ENCODE measurements at regions not wholly inside any gene's neighbourhood (a gene's known extent, or its start where the extent isn't known, plus 50 kb on each side); places are given as distances from the start of the nearest gene placed in this dataset.

DNA sequence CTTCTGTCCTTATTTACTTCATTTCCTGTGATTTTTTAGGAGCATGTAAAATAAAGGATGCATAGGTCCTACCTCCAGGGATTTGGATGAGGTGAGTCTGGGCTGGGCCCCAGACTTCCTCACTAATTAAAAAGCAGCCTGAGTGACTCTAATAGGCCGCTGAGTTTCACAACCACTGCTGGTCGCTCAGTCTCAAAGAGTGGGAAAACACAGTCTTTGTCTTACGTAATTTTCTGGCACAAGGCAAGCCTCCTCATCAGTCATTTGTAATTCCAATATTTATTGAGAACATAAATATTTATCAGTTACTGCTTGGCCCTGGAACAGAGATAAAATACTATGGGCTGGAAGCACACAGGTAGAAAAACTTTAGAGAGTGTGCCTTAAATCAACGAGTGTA lies 195.4 kb upstream of the RUNX1 start:
- 35 to 60% (median 52%) methylated on average over 4 of the region's 4 CpGs for WGBS, 4 donors
- intact Hi-C loops (cut with DNase I) = no loop called here
- Histone ChIP-seq H3K27me3 (no peaks in the 10 kb centered on the region), H3K36me3 (replicated peaks in 1 of 2) (no peaks in the 10 kb centered on the region), H3K4me1 (replicated peaks in 1 of 2) (peaks cover 15 to 17% of the 10 kb centered on the region in 2 donors), H3K27ac (peak overlapping the region in 3 of 5 donors; percentile 4 to 80 (median 47)), H3K9me3 (replicated peaks in 1 of 3) (no peaks in the 10 kb centered on the region), H3K4me3 (no peak overlapping the region)
- TF ChIP-seq, protein P1, sequence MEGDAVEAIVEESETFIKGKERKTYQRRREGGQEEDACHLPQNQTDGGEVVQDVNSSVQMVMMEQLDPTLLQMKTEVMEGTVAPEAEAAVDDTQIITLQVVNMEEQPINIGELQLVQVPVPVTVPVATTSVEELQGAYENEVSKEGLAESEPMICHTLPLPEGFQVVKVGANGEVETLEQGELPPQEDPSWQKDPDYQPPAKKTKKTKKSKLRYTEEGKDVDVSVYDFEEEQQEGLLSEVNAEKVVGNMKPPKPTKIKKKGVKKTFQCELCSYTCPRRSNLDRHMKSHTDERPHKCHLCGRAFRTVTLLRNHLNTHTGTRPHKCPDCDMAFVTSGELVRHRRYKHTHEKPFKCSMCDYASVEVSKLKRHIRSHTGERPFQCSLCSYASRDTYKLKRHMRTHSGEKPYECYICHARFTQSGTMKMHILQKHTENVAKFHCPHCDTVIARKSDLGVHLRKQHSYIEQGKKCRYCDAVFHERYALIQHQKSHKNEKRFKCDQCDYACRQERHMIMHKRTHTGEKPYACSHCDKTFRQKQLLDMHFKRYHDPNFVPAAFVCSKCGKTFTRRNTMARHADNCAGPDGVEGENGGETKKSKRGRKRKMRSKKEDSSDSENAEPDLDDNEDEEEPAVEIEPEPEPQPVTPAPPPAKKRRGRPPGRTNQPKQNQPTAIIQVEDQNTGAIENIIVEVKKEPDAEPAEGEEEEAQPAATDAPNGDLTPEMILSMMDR (IDR thresholded peaks at IDR 0.05) = no peak
- TF ChIP-seq POLR2A (IDR thresholded peaks at IDR 0.05) = no peak
- peak in 3 of 7 donors; percentile 31 to 69 (median 54) for DNase-seq

DNA sequence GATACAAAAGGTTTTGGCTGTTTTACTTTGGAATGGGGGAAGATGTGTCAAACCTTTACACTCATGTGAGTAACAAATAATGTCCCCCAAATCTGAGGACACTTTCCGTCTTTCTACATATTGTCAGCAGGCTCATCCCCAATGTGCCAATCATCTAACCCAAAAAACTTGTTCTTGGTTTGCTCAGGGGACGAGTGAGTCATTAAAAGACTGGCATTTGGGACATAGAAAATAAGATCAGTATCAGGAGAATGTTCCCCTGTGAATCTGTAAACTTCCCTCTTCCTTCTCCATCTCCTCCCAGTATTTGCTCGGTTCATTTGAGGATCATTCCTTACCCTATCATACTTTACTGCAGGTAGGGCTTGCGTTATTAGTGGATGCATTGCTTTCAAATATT lies 194.1 kb upstream of the RUNX1 start:
- no peaks in the 10 kb centered on the region for H3K9me3 ChIP-seq (replicated peaks in 1 of 3)
- no peaks in the 10 kb centered on the region for H3K36me3 ChIP-seq (replicated peaks in 1 of 2)
- no peak for DNase-seq
- no peaks in the 10 kb centered on the region for H3K27me3 ChIP-seq
- peaks cover 15 to 17% of the 10 kb centered on the region in 2 donors for H3K4me1 ChIP-seq (replicated peaks in 1 of 2)
- no peak overlapping the region for H3K4me3 ChIP-seq
- intact Hi-C loops (cut with DNase I) = no loop called here
- 79 to 85% (median 82%) methylated on average over 4 of the region's 4 CpGs for WGBS, 4 donors
- TF ChIP-seq, protein P1 (IDR thresholded peaks at IDR 0.05) = no peak
- no peak for TF ChIP-seq POLR2A (IDR thresholded peaks at IDR 0.05)
- no peak overlapping the region for H3K27ac ChIP-seq

GRCh38 chr21:35239811-35240219 lies 190.7 kb upstream of the RUNX1 start:
- H3K36me3 ChIP-seq (replicated peaks in 1 of 2) = no peaks in the 10 kb centered on the region
- H3K4me1 ChIP-seq (replicated peaks in 1 of 2) = no peaks in the 10 kb centered on the region
- no peaks in the 10 kb centered on the region for H3K9me3 ChIP-seq (replicated peaks in 1 of 3)
- no peaks in the 10 kb centered on the region for H3K27me3 ChIP-seq
- DNase-seq = no peak
- TF ChIP-seq POLR2A (IDR thresholded peaks at IDR 0.05) = no peak
- TF ChIP-seq, protein P1 (IDR thresholded peaks at IDR 0.05) = no peak
- intact Hi-C loops (cut with DNase I) = no loop called here
- 54 to 61% (median 57%) methylated on average over 9 of the region's 9 CpGs for WGBS, 4 donors
- H3K27ac ChIP-seq = no peak overlapping the region
- H3K4me3 ChIP-seq = no peak overlapping the region

- 90 to 98% (median 95%) methylated on average over 2 of the region's 2 CpGs for WGBS, 4 donors
Measured at GRCh38 chr21:35238119-35238518, 189.0 kb upstream of the RUNX1 start.

More at GRCh38 chr21:35238119-35238518, 189.0 kb upstream of the RUNX1 start:
- TF ChIP-seq POLR2A (IDR thresholded peaks at IDR 0.05) = no peak
- TF ChIP-seq, protein P1 (IDR thresholded peaks at IDR 0.05) = no peak
- intact Hi-C loops (cut with DNase I) = no loop called here
- no peaks in the 10 kb centered on the region for H3K36me3 ChIP-seq (replicated peaks in 1 of 2)
- no peak overlapping the region for H3K4me3 ChIP-seq
- no peaks in the 10 kb centered on the region for H3K9me3 ChIP-seq (replicated peaks in 1 of 3)
- no peaks in the 10 kb centered on the region for H3K27me3 ChIP-seq
- DNase-seq = no peak
- no peaks in the 10 kb centered on the region for H3K4me1 ChIP-seq (replicated peaks in 1 of 2)
- H3K27ac ChIP-seq = no peak overlapping the region

Data from adrenal gland (tissue), 9 donors.